ENCODE measurements at regions not wholly inside any gene's neighbourhood (a gene's known extent, or its start where the extent isn't known, plus 50 kb on each side); places are given as distances from the start of the nearest gene placed in this dataset.

DNA sequence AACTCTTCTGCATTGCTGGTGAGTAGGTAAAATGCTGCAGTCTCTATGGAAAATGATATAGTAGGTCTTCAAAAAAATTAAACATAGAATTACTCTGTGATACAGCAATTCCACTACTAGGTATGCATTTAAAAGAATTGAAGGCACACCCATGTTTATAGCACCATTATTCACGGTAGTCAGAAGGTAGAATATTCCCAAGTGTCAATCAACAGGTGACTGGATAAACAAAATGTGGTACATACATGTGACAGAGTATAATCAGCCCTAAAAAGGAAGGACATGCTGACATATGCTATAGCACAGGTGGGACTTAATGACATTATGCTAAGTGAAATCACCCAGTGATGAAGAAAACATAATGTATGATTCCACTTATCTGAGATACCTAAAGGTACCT is 123.3 kb downstream of the CCER1 start:
- H3K4me1 ChIP-seq, result no peaks in the 10 kb centered on the region
- intact Hi-C loops (cut with DNase I; ENCODE audit: low total_unique reads), result no loop called here
- H3K36me3 ChIP-seq, result no peaks in the 10 kb centered on the region
- H3K27ac ChIP-seq, result no peak overlapping the region
- no peak overlapping the region for H3K4me3 ChIP-seq
- DNase-seq (ENCODE audit: low spot score in 2 of 2), result no peak
- H3K27me3 ChIP-seq, result no peaks in the 10 kb centered on the region
- TF ChIP-seq, protein P1, sequence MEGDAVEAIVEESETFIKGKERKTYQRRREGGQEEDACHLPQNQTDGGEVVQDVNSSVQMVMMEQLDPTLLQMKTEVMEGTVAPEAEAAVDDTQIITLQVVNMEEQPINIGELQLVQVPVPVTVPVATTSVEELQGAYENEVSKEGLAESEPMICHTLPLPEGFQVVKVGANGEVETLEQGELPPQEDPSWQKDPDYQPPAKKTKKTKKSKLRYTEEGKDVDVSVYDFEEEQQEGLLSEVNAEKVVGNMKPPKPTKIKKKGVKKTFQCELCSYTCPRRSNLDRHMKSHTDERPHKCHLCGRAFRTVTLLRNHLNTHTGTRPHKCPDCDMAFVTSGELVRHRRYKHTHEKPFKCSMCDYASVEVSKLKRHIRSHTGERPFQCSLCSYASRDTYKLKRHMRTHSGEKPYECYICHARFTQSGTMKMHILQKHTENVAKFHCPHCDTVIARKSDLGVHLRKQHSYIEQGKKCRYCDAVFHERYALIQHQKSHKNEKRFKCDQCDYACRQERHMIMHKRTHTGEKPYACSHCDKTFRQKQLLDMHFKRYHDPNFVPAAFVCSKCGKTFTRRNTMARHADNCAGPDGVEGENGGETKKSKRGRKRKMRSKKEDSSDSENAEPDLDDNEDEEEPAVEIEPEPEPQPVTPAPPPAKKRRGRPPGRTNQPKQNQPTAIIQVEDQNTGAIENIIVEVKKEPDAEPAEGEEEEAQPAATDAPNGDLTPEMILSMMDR (IDR thresholded peaks at IDR 0.05), result no peak
- TF ChIP-seq POLR2A (IDR thresholded peaks at IDR 0.05) (no peak), POLR2AphosphoS5 (IDR thresholded peaks at IDR 0.05) (no peak)
- H3K9me3 ChIP-seq, result no peaks in the 10 kb centered on the region

DNA sequence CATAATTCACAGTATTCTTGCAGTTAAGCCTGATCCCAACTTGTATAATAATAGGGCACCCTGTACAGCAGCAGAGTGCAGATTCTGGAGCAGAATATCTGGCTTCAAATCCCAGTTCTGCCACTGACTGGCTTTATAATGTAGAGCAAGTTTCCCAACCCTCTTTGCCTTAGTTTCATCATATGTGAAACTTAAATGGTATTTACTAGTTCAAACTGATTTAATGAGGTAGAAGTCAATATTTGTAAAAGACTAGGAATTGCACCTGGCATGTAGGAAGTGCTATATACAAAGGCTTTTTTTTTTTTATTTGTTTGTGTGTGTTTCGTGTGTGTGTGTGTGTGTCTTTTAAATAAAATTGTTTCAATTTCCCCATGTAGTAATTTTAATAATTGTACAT is 125.9 kb downstream of the CCER1 start:
- intact Hi-C loops (cut with DNase I; ENCODE audit: low total_unique reads), result no loop called here
- no peak for DNase-seq (ENCODE audit: low spot score in 2 of 2)
- Histone ChIP-seq H3K27ac (no peak overlapping the region), H3K4me3 (no peak overlapping the region), H3K27me3 (no peaks in the 10 kb centered on the region), H3K4me1 (no peaks in the 10 kb centered on the region), H3K36me3 (no peaks in the 10 kb centered on the region), H3K9me3 (no peaks in the 10 kb centered on the region)
- TF ChIP-seq POLR2A (IDR thresholded peaks at IDR 0.05), result no peak

DNA sequence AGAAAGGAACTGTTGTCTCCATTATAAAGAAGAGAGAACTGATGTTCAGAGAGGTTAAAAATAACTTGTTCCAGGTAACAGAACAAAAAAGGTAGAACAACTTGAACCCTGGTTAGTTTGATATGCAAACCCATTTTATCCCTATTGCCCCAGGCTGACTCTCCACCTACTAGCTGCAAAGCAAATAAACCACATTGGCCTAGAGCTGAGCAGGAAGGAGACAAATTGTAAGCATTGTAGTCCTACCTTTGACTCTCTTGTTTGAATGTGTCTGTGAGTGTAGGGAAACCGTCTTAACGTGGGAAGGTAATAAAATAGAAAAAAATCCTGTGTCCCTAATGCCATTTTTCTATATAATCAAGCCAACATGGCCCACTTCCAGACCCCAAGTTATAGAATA is 126.4 kb downstream of the CCER1 start:
- no peaks in the 10 kb centered on the region for H3K4me1 ChIP-seq
- H3K27ac ChIP-seq, result no peak overlapping the region
- no peaks in the 10 kb centered on the region for H3K27me3 ChIP-seq
- TF ChIP-seq, protein P1 (IDR thresholded peaks at IDR 0.05), result no peak
- TF ChIP-seq POLR2A (IDR thresholded peaks at IDR 0.05), result no peak
- no peak for TF ChIP-seq POLR2AphosphoS5 (IDR thresholded peaks at IDR 0.05)
- DNase-seq (ENCODE audit: low spot score in 2 of 2), result no peak
- no peaks in the 10 kb centered on the region for H3K9me3 ChIP-seq
- intact Hi-C loops (cut with DNase I; ENCODE audit: low total_unique reads), result no loop called here
- H3K36me3 ChIP-seq, result no peaks in the 10 kb centered on the region
- no peak overlapping the region for H3K4me3 ChIP-seq

DNA sequence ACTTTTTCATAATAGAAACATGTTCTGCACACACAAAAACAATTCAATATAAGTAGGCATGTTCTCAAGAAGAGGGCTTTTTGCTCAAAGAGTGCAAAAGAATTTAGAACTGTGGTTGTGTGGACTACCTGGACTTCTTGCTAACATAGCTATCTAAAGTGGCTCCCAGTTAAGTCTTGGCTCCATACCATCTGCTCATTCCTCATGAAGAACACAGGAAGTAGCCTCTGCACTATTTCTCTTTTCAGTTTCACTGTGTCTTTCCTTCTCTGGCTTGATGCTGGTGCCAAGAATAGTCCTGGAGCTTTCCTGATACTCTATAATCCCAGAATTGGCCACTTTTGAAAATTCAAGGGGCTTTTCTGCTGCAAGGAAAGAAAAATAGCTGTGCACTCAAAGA is 127.4 kb downstream of the CCER1 start:
- H3K4me1 ChIP-seq, result no peaks in the 10 kb centered on the region
- H3K36me3 ChIP-seq, result no peaks in the 10 kb centered on the region
- H3K4me3 ChIP-seq, result no peak overlapping the region
- no peaks in the 10 kb centered on the region for H3K27me3 ChIP-seq
- no peak for TF ChIP-seq POLR2AphosphoS5 (IDR thresholded peaks at IDR 0.05)
- TF ChIP-seq POLR2A (IDR thresholded peaks at IDR 0.05), result no peak
- TF ChIP-seq, protein P1 (IDR thresholded peaks at IDR 0.05), result no peak
- DNase-seq (ENCODE audit: low spot score in 2 of 2), result no peak
- H3K9me3 ChIP-seq, result no peaks in the 10 kb centered on the region
- intact Hi-C loops (cut with DNase I; ENCODE audit: low total_unique reads), result no loop called here
- no peak overlapping the region for H3K27ac ChIP-seq

DNA sequence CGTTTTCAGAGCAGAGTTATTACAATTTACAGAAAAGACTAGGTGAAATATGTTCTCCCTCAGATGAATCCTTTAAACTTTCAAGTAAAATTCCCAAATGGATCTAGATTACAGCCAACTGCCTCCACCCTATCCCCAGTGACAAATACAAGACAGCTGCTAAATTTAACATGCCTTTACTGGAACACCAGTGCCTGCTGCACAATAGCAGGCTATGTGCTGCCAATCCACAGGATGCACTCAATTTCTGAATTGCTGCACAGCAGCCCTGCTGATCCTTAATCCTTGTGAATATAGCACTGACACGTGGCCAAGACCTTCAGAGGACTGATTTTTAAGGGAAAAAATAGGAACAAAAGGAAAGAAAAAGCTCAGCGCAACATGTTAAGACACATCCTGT is 128.9 kb downstream of the CCER1 start:
- Histone ChIP-seq H3K27me3 (no peaks in the 10 kb centered on the region), H3K4me3 (no peak overlapping the region), H3K27ac (no peak overlapping the region), H3K36me3 (no peaks in the 10 kb centered on the region), H3K4me1 (no peaks in the 10 kb centered on the region), H3K9me3 (no peaks in the 10 kb centered on the region)
- no peak for TF ChIP-seq POLR2A (IDR thresholded peaks at IDR 0.05)
- TF ChIP-seq, protein P1 (IDR thresholded peaks at IDR 0.05), result no peak
- TF ChIP-seq POLR2AphosphoS5 (IDR thresholded peaks at IDR 0.05), result no peak
- intact Hi-C loops (cut with DNase I; ENCODE audit: low total_unique reads), result no loop called here
- DNase-seq (ENCODE audit: low spot score in 2 of 2), result no peak

DNA sequence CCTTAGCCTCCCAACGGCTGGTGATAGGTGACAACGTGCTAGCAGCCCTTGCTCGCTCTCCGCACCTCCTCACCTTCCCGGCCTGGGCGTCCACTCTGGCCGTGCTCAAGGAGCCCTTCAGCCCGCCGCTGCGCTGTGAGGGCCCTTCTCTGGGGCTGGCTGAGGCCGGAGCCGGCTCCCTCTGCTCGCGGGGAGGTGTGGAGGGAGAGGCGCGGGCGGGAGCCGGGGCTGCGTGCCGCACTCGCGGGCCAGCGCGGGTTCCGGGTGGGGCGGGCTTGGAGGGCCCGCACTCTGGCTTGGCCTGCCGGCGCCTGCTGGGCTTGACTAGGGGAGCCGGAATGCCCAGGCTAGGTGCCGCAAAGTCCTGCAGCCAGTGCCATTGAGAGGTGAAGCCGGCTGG is 131.1 kb downstream of the CCER1 start:
- intact Hi-C loops (cut with DNase I; ENCODE audit: low total_unique reads), result no loop called here
- no peak for DNase-seq (ENCODE audit: low spot score in 2 of 2)

More for the DNA sequence above, 131.1 kb downstream of the CCER1 start:
- Histone ChIP-seq H3K4me3 (no peak overlapping the region), H3K9me3 (no peaks in the 10 kb centered on the region), H3K36me3 (no peaks in the 10 kb centered on the region), H3K27me3 (no peaks in the 10 kb centered on the region), H3K4me1 (no peaks in the 10 kb centered on the region), H3K27ac (no peak overlapping the region)
- TF ChIP-seq, protein P1 (IDR thresholded peaks at IDR 0.05), result no peak
- no peak for TF ChIP-seq POLR2A (IDR thresholded peaks at IDR 0.05)
- TF ChIP-seq POLR2AphosphoS5 (IDR thresholded peaks at IDR 0.05), result no peak
